Chondrocyte (in vitro differentiated cells): ENCODE measurements at regions not wholly inside any gene's neighbourhood (a gene's known extent, or its start where the extent isn't known, plus 50 kb on each side); places are given as distances from the start of the nearest gene placed in this dataset.

ENCODE experiments used
- DNase-seq: peaks from one replicate; pipeline ENCODE4 v3.0.0; 2021; ENCODE audit warnings: mixed read lengths, low spot score
- H3K27ac Mint-ChIP-seq: one replicate; pipeline ENCODE4 v1.8.0; 2021; ENCODE audit warnings: mild to moderate bottlenecking, moderate library complexity, mixed read lengths; ENCODE audit not compliant: unreplicated experiment
- H3K27me3 Mint-ChIP-seq: 2 replicates; pipeline ENCODE4 v1.8.0; 2021; ENCODE audit warnings: low read depth, mixed read lengths
- H3K36me3 Mint-ChIP-seq: 2 replicates; pipeline ENCODE4 v1.8.0; 2021; ENCODE audit warnings: low read depth, mixed read lengths
- H3K4me1 Mint-ChIP-seq: 2 replicates; pipeline ENCODE4 v1.8.0; 2021; ENCODE audit warnings: low read depth, mild to moderate bottlenecking, mixed read lengths
- H3K4me3 Mint-ChIP-seq: one replicate; pipeline ENCODE4 v1.8.0; 2021; ENCODE audit warnings: mild to moderate bottlenecking, moderate library complexity, mixed read lengths; ENCODE audit not compliant: unreplicated experiment
- H3K9me3 Mint-ChIP-seq: 2 replicates; pipeline ENCODE4 v1.8.0; 2021; ENCODE audit warnings: low read depth, mixed read lengths
- TF ChIP-seq, protein P1 (sequence below): fragments of 200-600 bp; sonication (generic); IDR thresholded peaks from 2 replicates; pipeline ENCODE4 v1.5.0; 2021; ENCODE audit warnings: antibody characterized with exemption, mild to moderate bottlenecking, moderate library complexity

GRCh38 chr20:50398064-50398463, 112.1 kb upstream of the PTPN1 start:
- no peak overlapping the region for H3K27ac Mint-ChIP-seq
- H3K27me3 Mint-ChIP-seq: peaks cover 3% of the 10 kb centered on the region
- H3K4me3 Mint-ChIP-seq: no peak overlapping the region
- TF ChIP-seq, protein P1, sequence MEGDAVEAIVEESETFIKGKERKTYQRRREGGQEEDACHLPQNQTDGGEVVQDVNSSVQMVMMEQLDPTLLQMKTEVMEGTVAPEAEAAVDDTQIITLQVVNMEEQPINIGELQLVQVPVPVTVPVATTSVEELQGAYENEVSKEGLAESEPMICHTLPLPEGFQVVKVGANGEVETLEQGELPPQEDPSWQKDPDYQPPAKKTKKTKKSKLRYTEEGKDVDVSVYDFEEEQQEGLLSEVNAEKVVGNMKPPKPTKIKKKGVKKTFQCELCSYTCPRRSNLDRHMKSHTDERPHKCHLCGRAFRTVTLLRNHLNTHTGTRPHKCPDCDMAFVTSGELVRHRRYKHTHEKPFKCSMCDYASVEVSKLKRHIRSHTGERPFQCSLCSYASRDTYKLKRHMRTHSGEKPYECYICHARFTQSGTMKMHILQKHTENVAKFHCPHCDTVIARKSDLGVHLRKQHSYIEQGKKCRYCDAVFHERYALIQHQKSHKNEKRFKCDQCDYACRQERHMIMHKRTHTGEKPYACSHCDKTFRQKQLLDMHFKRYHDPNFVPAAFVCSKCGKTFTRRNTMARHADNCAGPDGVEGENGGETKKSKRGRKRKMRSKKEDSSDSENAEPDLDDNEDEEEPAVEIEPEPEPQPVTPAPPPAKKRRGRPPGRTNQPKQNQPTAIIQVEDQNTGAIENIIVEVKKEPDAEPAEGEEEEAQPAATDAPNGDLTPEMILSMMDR: no peak
- no peaks in the 10 kb centered on the region for H3K9me3 Mint-ChIP-seq
- H3K36me3 Mint-ChIP-seq: no peaks in the 10 kb centered on the region
- peaks cover 40% of the 10 kb centered on the region for H3K4me1 Mint-ChIP-seq
- no peak for DNase-seq

GRCh38 chr20:50398471-50398820, 111.7 kb upstream of the PTPN1 start:
- Mint-ChIP-seq H3K27ac (no peak overlapping the region), H3K4me3 (no peak overlapping the region), H3K9me3 (no peaks in the 10 kb centered on the region), H3K27me3 (peaks cover 3% of the 10 kb centered on the region), H3K4me1 (peaks cover 40% of the 10 kb centered on the region), H3K36me3 (no peaks in the 10 kb centered on the region)
- no peak for DNase-seq
- TF ChIP-seq, protein P1: no peak

DNA sequence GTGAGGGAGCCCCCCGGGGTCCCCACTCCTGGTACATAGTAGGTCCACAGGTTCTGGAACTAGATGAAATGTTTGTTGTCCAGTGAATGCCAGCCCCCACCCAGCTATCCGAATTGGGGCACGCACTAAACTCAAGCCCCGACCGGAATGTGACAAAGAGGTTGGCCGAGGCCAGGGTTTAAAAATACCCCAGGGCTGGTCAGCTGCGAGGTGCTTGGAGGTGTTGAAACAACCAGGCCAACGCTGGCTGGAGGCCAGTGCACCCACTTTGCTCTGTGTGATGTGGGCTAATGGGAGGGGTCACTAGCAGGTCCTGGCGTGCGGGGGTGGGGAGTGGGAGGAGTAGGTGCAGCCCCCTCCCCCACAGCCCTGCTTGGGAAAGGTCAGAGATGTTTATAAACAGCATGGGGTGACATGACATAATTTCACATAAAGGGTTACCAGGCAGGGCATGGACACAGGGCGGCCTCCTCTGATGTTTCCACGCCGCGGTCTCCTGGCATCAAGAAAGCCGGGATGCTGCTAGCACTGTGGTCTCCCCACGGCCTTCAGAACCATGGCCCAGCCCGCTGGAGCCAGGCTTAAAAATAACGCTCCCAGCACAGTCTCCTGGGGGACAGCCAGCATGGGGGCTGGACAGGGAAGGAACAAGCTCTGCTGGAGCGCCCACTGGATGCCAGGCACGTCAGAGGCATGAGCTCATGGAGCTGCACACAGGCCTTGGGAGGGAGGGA, 111.2 kb upstream of the PTPN1 start:
- H3K4me3 Mint-ChIP-seq: no peak overlapping the region
- no peak for DNase-seq
- H3K4me1 Mint-ChIP-seq: peaks cover 45% of the 10 kb centered on the region
- H3K27me3 Mint-ChIP-seq: peaks cover 6% of the 10 kb centered on the region
- no peaks in the 10 kb centered on the region for H3K36me3 Mint-ChIP-seq
- TF ChIP-seq, protein P1: no peak
- H3K9me3 Mint-ChIP-seq: no peaks in the 10 kb centered on the region
- H3K27ac Mint-ChIP-seq: peak overlapping the region; percentile 74

GRCh38 chr20:50399555-50399916, 110.6 kb upstream of the PTPN1 start:
- no peak for DNase-seq

DNA sequence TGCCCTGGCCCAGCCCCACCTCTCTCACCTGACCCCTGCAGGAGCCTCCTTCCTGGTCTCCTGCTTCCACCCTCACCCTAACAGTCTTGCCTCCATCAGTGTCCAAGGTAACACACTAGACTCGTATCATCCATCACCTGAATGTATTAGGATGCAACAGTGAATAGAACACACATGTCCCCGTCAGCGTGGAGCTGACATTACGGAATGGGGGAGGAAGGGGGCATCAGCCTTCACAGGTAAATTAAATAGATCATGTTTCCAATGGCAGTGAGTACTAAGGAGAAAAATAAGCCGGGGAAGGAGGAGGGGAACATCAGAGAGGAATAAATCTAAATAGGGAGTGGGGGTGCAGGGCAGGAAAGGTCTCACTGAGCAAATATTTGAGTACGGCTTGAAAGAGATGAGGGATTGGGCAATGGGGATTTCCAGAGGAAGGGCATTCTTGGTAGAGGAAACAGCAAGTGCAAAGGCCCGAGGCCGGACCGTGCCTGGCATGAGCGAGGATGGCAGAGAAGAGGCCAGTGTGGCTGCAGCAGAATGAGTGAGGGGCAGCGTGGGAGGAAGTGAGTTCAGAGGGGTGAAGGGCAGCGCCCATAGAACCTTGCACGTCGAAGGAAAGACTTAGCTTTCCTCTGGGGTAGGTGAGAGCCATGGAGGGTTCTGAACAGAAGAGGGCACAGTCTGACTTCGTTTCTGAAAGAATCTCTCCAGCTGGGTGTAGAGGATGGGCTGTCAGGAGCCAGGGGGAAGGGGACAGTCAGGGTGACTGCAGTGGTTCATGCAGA, 110.1 kb upstream of the PTPN1 start:
- Mint-ChIP-seq H3K27me3 (peaks cover 16% of the 10 kb centered on the region), H3K27ac (peak overlapping the region; percentile 22), H3K36me3 (no peaks in the 10 kb centered on the region), H3K4me1 (peaks cover 41% of the 10 kb centered on the region), H3K4me3 (no peak overlapping the region), H3K9me3 (no peaks in the 10 kb centered on the region)
- DNase-seq: no peak
- TF ChIP-seq, protein P1: peak; percentile 25

More at GRCh38 chr20:50399555-50399916, 110.6 kb upstream of the PTPN1 start:
- TF ChIP-seq, protein P1: no peak
- Mint-ChIP-seq H3K4me3 (no peak overlapping the region), H3K36me3 (no peaks in the 10 kb centered on the region), H3K9me3 (no peaks in the 10 kb centered on the region), H3K27me3 (peaks cover 11% of the 10 kb centered on the region), H3K27ac (peak overlapping the region; percentile 74), H3K4me1 (peaks cover 47% of the 10 kb centered on the region)
